CD8-positive, alpha-beta memory T cell (primary cell): ENCODE measurements at regions not wholly inside any gene's neighbourhood (a gene's known extent, or its start where the extent isn't known, plus 50 kb on each side); places are given as distances from the start of the nearest gene placed in this dataset.

Experiments used
- CTCF ChIA-PET: fragments of 350-600 bp; sonication (Branson Sonifier 250); formaldehyde crosslinking; loops from one replicate; lab custom pipeline; 2021; ENCODE audit warnings: antibody characterized with exemption; lab: Charles Lee
- POLR2A ChIA-PET: fragments of 350-600 bp; sonication (Branson Sonifier 250); formaldehyde crosslinking; loops from one replicate; lab custom pipeline; 2021; ENCODE audit warnings: antibody characterized with exemption; lab: Charles Lee
- DNase-seq, 5 donors: peaks; one replicate each; pipeline versions ENCODE4 v3.0.0 to v3.0.0-alpha.2; 2020 to 2022; ENCODE audit warnings: mixed read lengths in 1 of 5
- H3K27ac ChIP-seq: one replicate; pipeline ENCODE4 v1.7.0; 2013; ENCODE audit warnings: low read depth, mild to moderate bottlenecking, low read length, moderate library complexity
- H3K27me3 ChIP-seq: 2 replicates; pipeline ENCODE4 v1.7.0; 2013; ENCODE audit warnings: low read length, mild to moderate bottlenecking; ENCODE audit not compliant: insufficient read depth, poor library complexity, severe bottlenecking
- H3K36me3 ChIP-seq: 2 replicates; pipeline ENCODE4 v1.7.0; 2013; ENCODE audit warnings: mild to moderate bottlenecking, low read length, moderate library complexity; ENCODE audit not compliant: insufficient read depth
- H3K4me1 ChIP-seq: 2 replicates; pipeline ENCODE4 v1.7.0; 2013; ENCODE audit warnings: mild to moderate bottlenecking, low read length, moderate library complexity; ENCODE audit not compliant: insufficient read depth
- H3K4me3 ChIP-seq: 2 replicates; pipeline ENCODE4 v1.7.0; 2013; ENCODE audit warnings: mild to moderate bottlenecking, low read length
- H3K9me3 ChIP-seq: 2 replicates; pipeline ENCODE4 v1.7.0; 2013; ENCODE audit warnings: mild to moderate bottlenecking, low read length
- H3K27ac Mint-ChIP-seq, 8 donors: one replicate each; pipeline ENCODE4 v1.8.0; 2020 to 2021; ENCODE audit warnings: mixed read lengths in 8 of 8, mild to moderate bottlenecking in 6 of 8, inconsistent platforms in 3 of 8, moderate library complexity in 3 of 8
- H3K27me3 Mint-ChIP-seq, 2 donors: one replicate each; pipeline ENCODE4 v1.8.0; 2020 to 2021; ENCODE audit warnings: mixed read lengths in 2 of 2, mild to moderate bottlenecking in 1 of 2, moderate library complexity in 1 of 2
- H3K36me3 Mint-ChIP-seq, 3 donors: one replicate each; pipeline ENCODE4 v1.8.0; 2020 to 2021; ENCODE audit warnings: mixed read lengths in 3 of 3, inconsistent platforms in 1 of 3, mild to moderate bottlenecking in 1 of 3
- H3K4me1 Mint-ChIP-seq, 3 donors: one replicate each; pipeline ENCODE4 v1.8.0; 2020 to 2021; ENCODE audit warnings: mixed read lengths in 3 of 3, inconsistent platforms in 1 of 3, mild to moderate bottlenecking in 1 of 3
- H3K4me3 Mint-ChIP-seq, 7 donors: one replicate each; pipeline ENCODE4 v1.8.0; 2020 to 2021; ENCODE audit warnings: mixed read lengths in 7 of 7, mild to moderate bottlenecking in 6 of 7, moderate library complexity in 4 of 7, inconsistent platforms in 2 of 7
- H3K9me3 Mint-ChIP-seq, 5 donors: one replicate each; pipeline ENCODE4 v1.8.0; 2020 to 2022; ENCODE audit warnings: mixed read lengths in 5 of 5, mild to moderate bottlenecking in 3 of 5, moderate library complexity in 2 of 5, inconsistent platforms in 1 of 5

DNA sequence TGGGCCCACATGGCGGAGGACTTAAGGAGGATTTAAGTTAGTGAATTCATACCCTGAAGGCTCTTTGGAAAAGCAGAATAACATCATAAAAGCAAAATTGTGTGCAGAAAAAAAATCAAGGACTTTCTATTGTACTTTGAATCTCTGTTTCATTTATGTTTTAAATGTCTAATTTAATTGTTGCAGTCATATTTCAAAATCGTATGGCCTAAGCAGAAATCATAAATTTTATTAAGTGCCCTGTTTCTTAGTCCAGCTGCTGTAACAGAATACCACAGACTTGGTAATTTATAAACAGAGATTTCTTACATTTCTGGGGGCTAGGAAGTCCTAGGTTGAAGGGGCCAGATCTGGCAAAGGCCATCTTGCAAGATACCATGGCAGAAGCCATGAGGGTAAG is 555.6 kb downstream of the LTN1 start:
- CTCF ChIA-PET: no interaction called here
- Histone ChIP-seq H3K36me3 (no peaks in the 10 kb centered on the region), H3K4me1 (no peaks in the 10 kb centered on the region), H3K27me3 (no peaks in the 10 kb centered on the region), H3K9me3 (no peaks in the 10 kb centered on the region), H3K27ac (no peak overlapping the region), H3K4me3 (no peak overlapping the region)
- no peak for DNase-seq
- H3K27me3 Mint-ChIP-seq: no peaks in the 10 kb centered on the region
- POLR2A ChIA-PET: no interaction called here
- no peaks in the 10 kb centered on the region for H3K9me3 Mint-ChIP-seq
- H3K27ac Mint-ChIP-seq: no peak overlapping the region
- no peaks in the 10 kb centered on the region for H3K4me1 Mint-ChIP-seq
- no peak overlapping the region for H3K4me3 Mint-ChIP-seq
- no peaks in the 10 kb centered on the region for H3K36me3 Mint-ChIP-seq

GRCh38 chr21:28436286-28436932 is 556.3 kb downstream of the LTN1 start:
- H3K4me1 ChIP-seq: no peaks in the 10 kb centered on the region
- DNase-seq: no peak
- no peaks in the 10 kb centered on the region for H3K9me3 ChIP-seq
- Mint-ChIP-seq H3K9me3 (no peaks in the 10 kb centered on the region), H3K27ac (no peak overlapping the region), H3K27me3 (no peaks in the 10 kb centered on the region), H3K4me3 (no peak overlapping the region), H3K36me3 (no peaks in the 10 kb centered on the region), H3K4me1 (no peaks in the 10 kb centered on the region)
- no peaks in the 10 kb centered on the region for H3K36me3 ChIP-seq
- ChIA-PET POLR2A (no interaction called here), CTCF (no interaction called here)
- H3K4me3 ChIP-seq: no peak overlapping the region
- no peaks in the 10 kb centered on the region for H3K27me3 ChIP-seq
- H3K27ac ChIP-seq: no peak overlapping the region

DNA sequence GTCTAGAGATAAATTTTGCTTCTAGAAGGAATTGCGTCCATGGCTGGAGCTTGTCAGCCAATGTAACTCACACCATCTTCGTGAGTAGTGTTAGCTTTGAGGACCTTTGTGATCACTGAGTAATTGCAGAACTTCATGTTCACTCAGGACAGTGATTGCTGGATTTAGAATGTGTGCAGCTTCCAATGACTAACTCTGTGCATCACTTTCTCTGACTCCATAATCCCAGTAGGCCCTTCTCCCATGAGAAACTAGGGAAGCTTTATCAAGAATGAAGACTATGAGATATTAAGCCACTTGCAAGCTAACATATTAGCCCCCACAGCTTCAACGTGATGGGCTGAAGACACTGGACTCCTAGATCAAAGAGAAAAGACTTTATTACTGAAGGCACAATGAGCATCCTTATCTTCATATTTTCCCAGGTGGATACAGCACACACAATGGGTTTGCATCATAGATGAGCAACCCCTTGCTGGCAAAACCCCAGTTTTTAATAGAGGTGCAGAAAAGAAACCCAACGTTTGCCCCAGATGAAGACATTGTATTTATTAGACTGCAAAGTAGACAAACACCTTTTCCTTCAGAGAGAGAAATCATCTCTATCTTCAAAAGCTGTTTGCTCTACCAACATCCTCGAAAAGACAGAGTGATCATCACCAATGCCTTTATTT is 561.0 kb downstream of the LTN1 start:
- H3K27me3 ChIP-seq: no peaks in the 10 kb centered on the region
- Mint-ChIP-seq H3K27me3 (no peaks in the 10 kb centered on the region), H3K4me3 (no peak overlapping the region), H3K27ac (no peak overlapping the region), H3K9me3 (no peaks in the 10 kb centered on the region), H3K36me3 (peaks cover 0 to 5% (median 0%) of the 10 kb centered on the region in 3 donors), H3K4me1 (no peaks in the 10 kb centered on the region)
- no peaks in the 10 kb centered on the region for H3K36me3 ChIP-seq
- CTCF ChIA-PET: interaction anchor here (1.0 kb wide), 1 partner anchor 9 kb away, joined by 3 read pairs; no protein-coding TSS in a partner anchor
- no peak overlapping the region for H3K4me3 ChIP-seq
- POLR2A ChIA-PET: no interaction called here
- no peaks in the 10 kb centered on the region for H3K9me3 ChIP-seq
- no peaks in the 10 kb centered on the region for H3K4me1 ChIP-seq
- no peak overlapping the region for H3K27ac ChIP-seq
- DNase-seq: no peak

- Histone ChIP-seq H3K4me3 (no peak overlapping the region), H3K36me3 (no peaks in the 10 kb centered on the region), H3K9me3 (no peaks in the 10 kb centered on the region), H3K27ac (no peak overlapping the region), H3K4me1 (no peaks in the 10 kb centered on the region), H3K27me3 (no peaks in the 10 kb centered on the region)
- POLR2A ChIA-PET: no interaction called here
- no peak overlapping the region for H3K4me3 Mint-ChIP-seq
- CTCF ChIA-PET: interaction anchor here (1.0 kb wide), 1 partner anchor 10 kb away, joined by 3 read pairs; no protein-coding TSS in a partner anchor
- no peak for DNase-seq
- no peak overlapping the region for H3K27ac Mint-ChIP-seq
- no peaks in the 10 kb centered on the region for H3K27me3 Mint-ChIP-seq
- H3K36me3 Mint-ChIP-seq: peaks cover 0 to 5% (median 0%) of the 10 kb centered on the region in 3 donors
- H3K4me1 Mint-ChIP-seq: no peaks in the 10 kb centered on the region
- H3K9me3 Mint-ChIP-seq: no peaks in the 10 kb centered on the region
Measured at GRCh38 chr21:28431022-28431421, 561.7 kb downstream of the LTN1 start.

DNA sequence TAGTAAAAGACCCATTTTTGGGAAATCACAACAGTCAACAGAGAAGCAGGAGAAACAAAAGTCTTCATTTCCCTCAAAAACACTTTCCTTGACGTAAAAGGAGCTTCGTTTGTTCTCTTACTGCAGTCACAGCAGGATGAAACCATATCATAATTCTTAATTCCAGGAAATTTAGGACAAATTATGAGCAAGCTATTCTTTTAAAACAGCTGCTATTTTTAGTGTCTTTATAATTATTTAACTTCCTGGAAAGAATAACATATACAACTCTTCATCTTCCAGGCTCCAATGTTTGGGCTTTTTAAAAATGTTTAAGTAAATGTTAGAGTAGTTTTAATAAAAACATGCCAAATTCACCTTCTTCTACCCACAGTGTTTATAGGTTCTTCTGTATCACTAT is 563.5 kb downstream of the LTN1 start:
- H3K4me3 Mint-ChIP-seq: no peak overlapping the region

GRCh38 chr21:28427394-28428022 is 565.2 kb downstream of the LTN1 start:
- Mint-ChIP-seq H3K27me3 (peaks cover 0 to 2% of the 10 kb centered on the region in 2 donors), H3K4me3 (no peak overlapping the region), H3K27ac (no peak overlapping the region), H3K4me1 (peaks cover 6 to 14% (median 12%) of the 10 kb centered on the region in 3 donors), H3K9me3 (no peaks in the 10 kb centered on the region), H3K36me3 (peaks cover 0 to 5% (median 0%) of the 10 kb centered on the region in 3 donors)
- no peaks in the 10 kb centered on the region for H3K27me3 ChIP-seq
- no peaks in the 10 kb centered on the region for H3K36me3 ChIP-seq
- POLR2A ChIA-PET: no interaction called here
- no peaks in the 10 kb centered on the region for H3K9me3 ChIP-seq
- no peak overlapping the region for H3K4me3 ChIP-seq
- no peak overlapping the region for H3K27ac ChIP-seq
- CTCF ChIA-PET: no interaction called here
- H3K4me1 ChIP-seq: no peaks in the 10 kb centered on the region
- DNase-seq: no peak

More for the DNA sequence above, 563.5 kb downstream of the LTN1 start:
- ChIA-PET CTCF (no interaction called here), POLR2A (no interaction called here)
- Mint-ChIP-seq H3K27ac (no peak overlapping the region), H3K27me3 (no peaks in the 10 kb centered on the region), H3K4me1 (peaks cover 3 to 5% (median 4%) of the 10 kb centered on the region in 3 donors), H3K9me3 (no peaks in the 10 kb centered on the region), H3K36me3 (peaks cover 0 to 5% (median 0%) of the 10 kb centered on the region in 3 donors)
- H3K4me1 ChIP-seq: no peaks in the 10 kb centered on the region
- no peaks in the 10 kb centered on the region for H3K27me3 ChIP-seq
- no peaks in the 10 kb centered on the region for H3K9me3 ChIP-seq
- H3K4me3 ChIP-seq: no peak overlapping the region
- DNase-seq: no peak
- no peak overlapping the region for H3K27ac ChIP-seq
- H3K36me3 ChIP-seq: no peaks in the 10 kb centered on the region

DNA sequence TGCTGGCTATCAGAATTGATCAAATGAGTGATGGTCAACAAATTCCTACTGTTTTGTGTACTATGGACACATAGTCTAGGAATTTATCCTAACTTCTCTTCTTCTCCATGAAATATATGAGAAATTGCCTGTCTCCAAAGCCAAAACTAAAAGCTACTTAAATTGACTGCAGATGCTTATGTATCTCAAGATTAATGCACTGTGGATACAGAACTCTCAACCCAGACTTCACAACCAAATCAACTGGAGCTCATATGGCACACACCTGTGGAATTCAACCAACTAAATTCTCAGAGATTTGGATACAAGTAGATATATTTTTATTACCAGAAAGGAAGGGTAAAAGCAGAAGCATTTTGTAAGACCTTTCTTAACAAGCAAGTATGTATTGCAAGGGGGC is 566.1 kb downstream of the LTN1 start:
- POLR2A ChIA-PET: no interaction called here
- CTCF ChIA-PET: no interaction called here
- no peaks in the 10 kb centered on the region for H3K9me3 ChIP-seq
- peaks cover 0 to 2% of the 10 kb centered on the region in 2 donors for H3K27me3 Mint-ChIP-seq
- no peaks in the 10 kb centered on the region for H3K9me3 Mint-ChIP-seq
- no peaks in the 10 kb centered on the region for H3K36me3 ChIP-seq
- DNase-seq: no peak
- no peak overlapping the region for H3K4me3 ChIP-seq
- H3K27me3 ChIP-seq: no peaks in the 10 kb centered on the region
- H3K4me3 Mint-ChIP-seq: no peak overlapping the region
- H3K27ac ChIP-seq: no peak overlapping the region
- no peak overlapping the region for H3K27ac Mint-ChIP-seq
- no peaks in the 10 kb centered on the region for H3K4me1 ChIP-seq
- H3K36me3 Mint-ChIP-seq: peaks cover 0 to 5% (median 0%) of the 10 kb centered on the region in 3 donors
- peaks cover 6 to 14% (median 12%) of the 10 kb centered on the region in 3 donors for H3K4me1 Mint-ChIP-seq

DNA sequence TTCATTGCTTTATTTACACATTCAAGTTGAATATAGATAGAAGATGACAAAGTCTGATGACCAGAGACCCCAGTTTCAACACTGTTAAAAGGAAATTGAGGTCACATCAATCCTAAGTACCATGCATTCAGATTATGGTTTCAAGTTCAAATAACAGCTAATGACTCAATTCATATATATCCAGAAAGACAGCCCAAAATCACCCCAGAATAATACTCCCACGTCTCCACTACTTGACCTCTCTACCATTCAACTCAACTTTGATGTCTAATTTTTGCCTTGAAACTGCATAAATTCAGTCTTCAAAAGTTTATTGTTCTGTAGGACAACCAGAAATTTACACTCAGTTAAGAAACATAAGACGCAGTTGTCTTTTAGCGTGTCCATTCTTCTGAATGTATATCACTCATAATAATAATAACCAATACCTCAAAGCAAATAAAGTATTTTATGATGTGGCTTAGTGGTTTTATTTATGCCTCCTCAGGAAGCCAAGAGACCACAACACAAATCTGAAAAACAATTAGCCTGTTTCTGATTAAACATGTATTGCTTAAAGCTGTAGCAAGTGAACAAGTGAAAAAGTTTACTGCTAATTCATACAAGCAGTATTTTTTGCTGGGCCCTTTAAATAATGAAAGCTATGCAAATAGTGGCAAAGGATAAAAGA is 569.0 kb downstream of the LTN1 start:
- Mint-ChIP-seq H3K4me3 (no peak overlapping the region), H3K27ac (no peak overlapping the region), H3K9me3 (no peaks in the 10 kb centered on the region), H3K4me1 (peaks cover 6 to 14% (median 12%) of the 10 kb centered on the region in 3 donors), H3K27me3 (peaks cover 0 to 2% of the 10 kb centered on the region in 2 donors), H3K36me3 (peaks cover 0 to 5% (median 0%) of the 10 kb centered on the region in 3 donors)
- no peak overlapping the region for H3K27ac ChIP-seq
- no peak overlapping the region for H3K4me3 ChIP-seq
- ChIA-PET CTCF (no interaction called here), POLR2A (no interaction called here)
- no peaks in the 10 kb centered on the region for H3K27me3 ChIP-seq
- DNase-seq: no peak
- H3K4me1 ChIP-seq: no peaks in the 10 kb centered on the region
- no peaks in the 10 kb centered on the region for H3K9me3 ChIP-seq
- no peaks in the 10 kb centered on the region for H3K36me3 ChIP-seq
